ENCODE measurements at regions not wholly inside any gene's neighbourhood (a gene's known extent, or its start where the extent isn't known, plus 50 kb on each side); places are given as distances from the start of the nearest gene placed in this dataset.

DNA sequence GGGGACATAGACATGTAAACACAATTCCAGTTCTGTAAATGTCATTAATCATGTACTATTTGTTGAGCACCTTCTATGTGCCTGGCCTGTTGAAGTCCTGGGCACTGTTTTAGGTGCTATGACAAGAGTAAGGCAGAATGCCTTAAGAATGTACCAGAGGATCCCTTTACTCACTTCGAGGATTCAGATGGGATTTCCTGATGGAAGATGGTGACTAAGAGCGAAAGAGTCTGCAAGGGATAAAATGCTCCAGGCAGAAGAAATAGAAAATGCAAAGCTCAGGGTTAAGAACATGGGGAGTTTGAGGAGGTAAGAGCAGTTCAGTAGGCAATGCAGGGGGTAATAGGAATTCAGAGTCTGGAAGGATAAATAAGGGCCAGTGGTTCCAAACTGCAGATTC, 671.3 kb upstream of the TBX3 start:
- no peak for DNase-seq (ENCODE audit: low spot score)

DNA sequence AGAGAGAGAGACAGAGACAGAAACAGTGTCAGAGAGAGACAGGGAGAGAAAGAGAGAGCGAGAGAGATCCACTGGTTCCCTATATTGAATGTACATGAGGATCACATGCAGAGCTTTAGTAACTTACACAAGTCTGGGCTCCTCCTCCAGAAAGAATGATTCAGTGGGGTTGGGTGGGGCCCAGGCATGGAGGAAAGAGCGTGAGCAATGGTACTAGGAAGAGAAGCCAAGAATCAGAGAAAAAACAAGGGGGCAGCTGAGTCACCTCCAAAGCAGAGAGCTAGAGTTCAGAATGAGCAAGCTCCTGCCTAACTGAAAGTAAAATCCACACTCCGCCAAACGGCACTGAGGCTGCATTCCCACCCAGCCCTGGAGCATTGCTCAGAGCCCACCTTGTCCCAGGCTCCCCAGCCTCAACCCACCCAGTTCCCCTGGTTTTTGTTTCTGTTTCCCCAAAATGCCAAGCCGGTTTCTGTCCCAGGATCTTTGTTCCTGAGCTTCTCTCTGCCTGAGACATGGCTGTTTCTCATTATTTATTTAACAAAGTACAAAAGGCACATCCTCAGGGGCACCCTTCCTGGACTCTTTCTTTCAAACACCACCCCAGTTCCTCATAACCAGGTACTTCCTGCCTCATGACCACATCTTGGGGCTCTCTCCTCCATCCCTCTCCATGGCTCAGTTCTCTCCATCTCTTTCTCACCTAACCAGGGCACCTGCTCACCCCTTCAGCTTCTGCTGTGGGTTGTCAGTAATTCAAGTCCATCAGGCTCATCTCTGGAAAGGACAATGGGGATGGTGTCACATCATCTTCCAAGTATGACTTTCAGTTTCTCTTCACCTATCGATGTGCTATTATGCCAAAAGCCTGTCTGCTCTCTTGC, 670.3 kb upstream of the TBX3 start:
- DNase-seq (ENCODE audit: low spot score): peak; percentile 38

DNA sequence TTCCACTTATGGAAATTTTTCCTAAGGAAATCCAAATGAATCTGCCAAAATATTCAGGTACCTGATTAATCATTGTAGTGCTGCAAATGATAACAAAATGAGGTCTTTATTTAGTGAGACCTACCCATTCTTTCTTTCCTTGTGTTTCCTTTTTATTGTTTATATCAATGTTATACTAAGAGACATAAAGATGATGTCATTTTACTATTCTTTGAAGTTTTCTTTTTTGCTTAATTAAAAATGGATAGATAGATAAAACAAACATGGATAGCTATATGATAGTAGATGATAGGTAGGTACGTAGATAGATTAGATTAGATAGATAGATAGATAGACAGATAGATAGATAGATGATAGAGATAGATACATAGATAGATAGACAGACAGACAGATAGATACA, 669.5 kb upstream of the TBX3 start:
- no peak for DNase-seq (ENCODE audit: low spot score)

DNA sequence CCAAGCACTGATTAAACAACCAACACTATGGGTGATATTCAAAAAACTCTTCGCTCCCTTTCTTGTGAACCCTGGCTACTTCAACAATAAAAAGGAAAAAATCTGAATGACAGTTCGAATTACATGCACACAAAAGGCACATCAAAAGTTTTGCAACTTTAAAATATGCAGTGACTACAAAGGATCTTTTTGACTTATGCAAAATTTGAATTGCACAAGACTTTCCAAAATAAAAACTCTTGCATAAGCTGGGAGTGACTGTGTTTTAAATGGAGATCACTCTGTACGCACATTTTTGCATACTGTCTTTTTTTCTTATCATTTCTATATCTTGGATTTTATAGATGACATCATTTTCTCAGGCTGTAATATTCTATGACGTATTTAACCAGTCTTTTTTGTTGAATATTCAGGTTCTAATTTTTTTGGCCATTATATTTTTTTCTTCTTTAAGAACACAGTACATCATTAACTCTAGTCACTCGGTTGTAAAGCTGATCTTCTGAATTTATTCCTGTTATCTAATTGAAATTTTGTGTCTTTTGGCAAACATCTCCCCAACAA, 667.6 kb upstream of the TBX3 start:
- no peak for DNase-seq (ENCODE audit: low spot score)

DNA sequence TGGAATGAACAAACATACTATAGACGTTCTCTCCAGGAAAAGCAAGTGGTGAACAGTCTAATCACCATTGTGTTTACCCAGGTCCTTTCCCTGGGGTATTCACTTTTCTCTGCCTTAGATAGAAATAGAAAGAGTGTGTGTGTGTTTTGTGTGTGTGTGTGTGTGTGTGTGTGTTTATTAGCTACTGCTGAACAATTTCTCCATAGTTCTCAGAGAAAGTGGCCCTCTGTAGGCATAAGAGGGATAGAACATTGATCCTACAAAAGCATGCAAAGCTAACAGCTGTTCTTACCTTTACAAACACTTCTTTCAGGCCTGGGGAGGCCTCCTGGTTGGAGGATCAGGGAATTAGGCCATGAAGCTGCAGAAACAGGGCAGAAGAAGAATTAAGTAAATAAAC, 665.7 kb upstream of the TBX3 start:
- no peak for DNase-seq (ENCODE audit: low spot score)

DNA sequence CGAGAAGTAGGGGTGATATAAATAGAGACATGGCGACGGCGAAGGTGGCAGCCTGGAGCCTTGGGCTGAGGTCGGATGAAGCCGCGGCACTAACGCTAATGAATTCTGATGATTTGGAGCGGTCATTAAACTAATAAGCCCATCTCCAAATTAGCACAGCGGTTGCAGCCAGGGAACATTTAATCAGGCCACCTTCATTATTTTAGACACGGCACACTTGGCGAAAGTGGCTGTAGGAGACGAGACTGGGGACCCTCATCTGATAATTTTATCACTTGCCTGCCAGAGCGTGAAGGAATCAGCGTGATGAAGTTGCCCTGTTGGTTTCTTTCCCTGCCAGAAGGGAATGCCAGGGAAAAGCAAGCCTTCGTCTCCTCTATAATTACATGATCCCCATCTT, 664.3 kb upstream of the TBX3 start:
- no peak for DNase-seq (ENCODE audit: low spot score)

DNA sequence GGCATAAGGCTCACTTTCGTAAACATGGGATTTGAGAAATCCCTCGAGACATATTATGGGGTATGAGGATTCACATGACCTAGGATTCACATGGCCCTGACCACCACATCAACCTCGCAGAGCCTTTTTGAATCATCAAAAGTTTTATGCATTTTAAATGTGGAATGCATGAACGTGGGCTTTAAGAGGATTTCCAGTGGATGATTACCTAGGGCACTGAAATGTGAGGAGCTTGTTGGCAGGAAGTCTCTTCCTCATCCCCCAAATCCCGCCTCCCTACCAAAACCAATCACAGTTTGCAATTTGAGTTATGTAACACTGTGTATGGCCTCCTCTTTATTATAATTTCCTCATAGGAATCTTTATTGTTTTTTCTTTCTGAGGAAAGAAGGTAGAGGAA, 659.6 kb upstream of the TBX3 start:
- DNase-seq (ENCODE audit: low spot score): no peak

DNA sequence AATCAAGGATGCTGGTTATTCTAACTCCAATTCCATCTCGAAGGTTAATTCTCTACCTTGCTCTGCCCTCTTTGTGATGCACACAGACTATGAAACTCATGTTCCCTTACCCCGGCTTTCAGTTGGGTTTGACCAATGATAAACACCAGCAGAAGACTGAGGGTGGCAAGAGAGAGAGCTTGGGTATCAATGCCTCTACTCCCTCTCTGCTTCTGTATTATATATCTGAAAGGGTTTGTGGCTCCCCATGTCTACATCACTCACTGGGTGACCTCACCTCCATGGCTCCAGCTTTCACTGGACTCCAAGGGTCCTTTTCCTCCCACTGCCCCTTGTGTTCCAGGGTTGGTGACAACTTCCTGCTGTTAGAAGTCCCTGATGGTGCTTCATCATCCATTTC, 659.0 kb upstream of the TBX3 start:
- no peak for DNase-seq (ENCODE audit: low spot score)

DNA sequence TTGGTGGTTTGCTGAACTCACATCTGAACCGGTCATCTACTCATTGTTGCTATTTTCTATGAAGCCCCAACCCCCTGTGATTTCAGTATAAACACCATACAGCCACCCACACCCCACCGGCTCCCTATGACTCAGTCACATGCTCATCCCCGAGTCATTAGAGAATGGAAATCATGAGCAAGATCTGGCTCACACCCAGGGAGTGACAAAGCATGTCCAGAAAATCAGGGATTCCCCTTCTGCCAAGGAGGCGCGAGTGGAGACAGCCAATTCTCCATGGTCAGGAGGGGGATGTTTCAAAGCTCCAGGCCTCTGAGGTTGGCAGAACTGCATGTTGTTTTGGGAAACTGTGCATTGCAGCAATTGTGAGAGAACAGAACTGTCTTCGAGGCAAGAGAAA, 657.5 kb upstream of the TBX3 start:
- DNase-seq (ENCODE audit: low spot score): peak; percentile 1

DNA sequence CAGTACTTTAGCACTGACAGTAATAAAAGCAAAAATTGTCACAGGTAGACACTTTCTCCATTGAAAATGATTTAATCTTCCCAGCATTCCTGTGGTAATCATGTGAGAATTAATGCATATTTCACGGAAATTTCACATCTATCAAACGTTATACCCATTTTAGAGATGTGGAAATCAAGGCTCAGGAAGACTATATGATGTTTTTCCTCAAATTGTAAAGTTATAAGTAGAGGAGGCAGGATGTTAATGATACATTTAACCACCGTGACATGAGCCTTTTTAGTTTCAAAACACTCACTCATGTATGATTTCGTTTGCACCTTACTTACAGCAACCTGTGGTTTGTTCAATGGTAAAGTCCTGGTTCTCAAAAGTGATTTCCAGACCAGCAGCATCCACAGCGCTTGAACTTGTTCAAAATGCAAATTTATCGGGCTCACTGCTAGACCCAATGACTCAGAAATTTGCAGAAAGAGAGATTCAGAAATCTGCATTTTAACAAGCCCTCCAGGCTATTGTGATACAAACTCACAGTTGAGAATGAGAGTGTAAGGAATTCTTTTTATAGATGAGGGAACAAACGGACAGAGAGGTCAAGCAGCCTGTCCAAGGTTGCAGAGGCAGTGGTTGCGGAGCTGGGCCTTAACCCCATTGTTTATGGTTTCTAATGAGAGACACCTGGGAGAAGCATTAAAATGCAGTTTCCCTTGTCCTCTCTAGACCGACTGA, 654.8 kb upstream of the TBX3 start:
- no peak for DNase-seq (ENCODE audit: low spot score)

DNA sequence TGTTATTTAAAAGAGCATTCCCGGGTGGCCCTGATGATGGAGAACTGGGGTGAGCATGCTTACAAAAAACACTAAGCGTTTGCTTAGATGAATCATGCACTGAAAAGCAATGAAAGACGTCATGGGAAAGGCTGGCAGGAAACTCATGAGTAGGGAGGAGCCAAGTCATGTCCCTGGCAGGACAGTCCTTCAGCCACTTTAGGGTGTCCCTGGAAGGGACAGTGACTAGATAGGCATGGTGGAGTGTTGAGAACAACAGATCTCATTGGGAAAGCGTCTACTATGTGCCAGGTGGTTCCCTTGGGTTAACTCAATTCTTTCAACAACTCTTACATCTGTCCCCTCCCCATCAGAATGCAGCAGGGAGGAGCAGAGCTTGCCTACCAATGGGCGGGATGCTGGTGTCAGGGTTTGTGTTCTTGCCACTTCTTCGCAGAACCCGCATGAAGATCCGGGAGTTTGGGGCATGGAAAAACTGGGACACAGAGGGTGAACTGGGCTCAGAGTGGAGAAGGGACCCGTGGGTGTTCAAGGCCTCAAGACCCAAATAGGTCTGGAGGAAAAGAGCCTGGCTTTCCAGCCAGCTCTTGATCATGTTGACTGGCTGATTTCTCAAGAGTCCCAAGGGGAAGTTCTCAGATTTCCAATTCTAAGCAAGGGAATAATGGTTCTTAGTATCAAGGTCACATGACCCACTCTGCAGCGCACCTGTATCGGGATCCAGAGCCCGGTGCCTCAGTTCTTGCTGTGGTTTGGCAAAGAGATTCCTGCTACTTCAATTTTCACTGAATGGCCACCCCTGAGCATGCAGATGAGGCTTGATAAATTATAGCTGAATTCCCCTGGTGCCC, 653.9 kb upstream of the TBX3 start:
- DNase-seq (ENCODE audit: low spot score): no peak

DNA sequence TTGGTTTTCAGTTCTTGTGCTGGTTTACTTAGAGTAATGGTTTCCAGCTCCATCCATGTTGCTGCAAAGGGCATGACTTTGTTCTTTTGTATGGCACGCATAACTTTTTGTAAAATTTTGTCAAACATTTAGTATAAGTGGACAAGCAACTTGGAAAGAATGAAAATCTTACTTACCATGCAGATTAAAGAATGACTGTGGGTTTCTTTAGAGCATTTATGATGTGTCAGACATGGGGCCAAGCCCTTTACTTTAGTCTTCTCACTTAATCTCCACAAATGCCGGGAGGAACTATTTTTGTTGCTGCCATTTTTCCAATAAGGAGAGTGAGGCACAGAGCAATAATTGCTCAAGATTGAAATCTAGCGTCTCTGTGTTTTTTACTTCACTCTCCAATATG, 652.5 kb upstream of the TBX3 start:
- no peak for DNase-seq (ENCODE audit: low spot score)

DNA sequence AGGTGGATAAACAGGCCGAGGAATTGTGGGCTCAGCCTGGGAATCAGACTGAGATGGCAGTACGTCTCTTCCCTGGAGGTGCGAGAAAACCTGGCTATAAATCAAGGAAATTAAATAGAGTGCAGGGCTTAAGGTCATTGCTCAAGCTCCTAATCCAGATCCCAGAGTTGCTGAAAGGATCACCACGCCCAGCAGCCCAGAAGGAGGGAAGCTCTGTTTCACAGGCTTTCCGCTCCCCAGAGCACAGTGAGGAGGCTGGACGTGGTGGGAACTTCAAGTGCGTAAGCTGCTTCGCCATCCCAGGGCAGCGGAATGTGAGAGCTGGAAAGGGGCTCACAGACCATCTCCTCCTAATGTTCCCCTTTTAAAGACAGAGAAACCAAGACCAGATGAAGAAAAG, 651.6 kb upstream of the TBX3 start:
- DNase-seq (ENCODE audit: low spot score): no peak

DNA sequence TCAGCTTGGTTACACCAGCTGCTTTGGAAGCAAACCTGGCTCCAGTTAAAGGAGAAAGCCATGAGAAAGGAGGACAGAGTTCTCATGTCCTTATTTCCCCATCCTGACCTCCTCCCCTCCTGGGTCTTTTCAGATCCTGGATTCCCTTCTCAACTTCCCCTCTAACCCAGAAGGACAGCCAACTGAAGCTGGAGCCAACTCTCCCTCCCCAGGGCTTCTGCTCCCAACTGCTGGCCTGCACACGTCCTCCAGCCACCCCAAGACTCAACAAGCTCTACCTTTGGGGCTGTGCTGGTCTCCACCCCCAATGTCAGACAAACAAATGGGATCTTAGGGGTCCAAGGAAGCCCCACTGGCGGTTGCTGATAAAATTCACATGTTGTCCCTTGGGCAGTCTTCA, 651.1 kb upstream of the TBX3 start:
- DNase-seq (ENCODE audit: low spot score): no peak

DNA sequence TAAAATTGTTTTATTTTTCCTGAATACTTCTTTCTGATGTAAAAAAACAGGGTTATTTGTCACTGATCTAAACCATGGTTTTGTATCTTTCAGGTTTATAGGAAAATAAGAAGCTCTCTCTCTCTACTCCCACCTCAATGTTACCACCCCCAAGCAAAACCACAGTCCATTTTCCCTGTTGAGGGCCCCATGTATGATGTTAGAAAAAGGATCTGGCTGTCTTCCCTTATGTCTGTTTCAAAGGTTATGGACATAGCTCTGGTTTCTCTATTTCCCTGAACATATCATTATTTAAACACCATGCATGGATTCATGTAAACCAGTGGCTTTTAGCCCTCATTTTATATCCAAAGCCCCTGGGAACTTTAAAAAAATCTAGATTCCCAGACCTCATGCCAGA, 649.0 kb upstream of the TBX3 start:
- DNase-seq (ENCODE audit: low spot score): no peak

DNA sequence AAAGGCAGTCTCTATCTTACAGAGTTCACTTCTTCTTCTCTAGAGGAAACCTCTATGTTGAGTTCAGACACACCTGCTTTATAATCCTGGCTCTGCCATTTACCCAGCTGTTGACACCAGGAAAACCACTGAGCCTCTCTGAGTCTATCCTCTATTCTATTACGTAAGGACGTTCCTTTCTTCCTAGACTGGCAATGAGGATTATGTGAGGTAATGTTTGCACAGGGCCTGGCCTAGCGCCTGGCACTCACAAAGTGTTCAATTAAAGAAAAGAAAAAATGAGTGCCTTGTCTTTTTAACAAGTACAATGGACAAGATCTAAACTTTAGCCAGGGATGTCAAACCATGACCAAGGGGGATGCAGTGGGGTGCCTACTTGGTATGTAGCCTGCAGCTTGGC, 641.9 kb upstream of the TBX3 start:
- DNase-seq (ENCODE audit: low spot score): no peak

DNA sequence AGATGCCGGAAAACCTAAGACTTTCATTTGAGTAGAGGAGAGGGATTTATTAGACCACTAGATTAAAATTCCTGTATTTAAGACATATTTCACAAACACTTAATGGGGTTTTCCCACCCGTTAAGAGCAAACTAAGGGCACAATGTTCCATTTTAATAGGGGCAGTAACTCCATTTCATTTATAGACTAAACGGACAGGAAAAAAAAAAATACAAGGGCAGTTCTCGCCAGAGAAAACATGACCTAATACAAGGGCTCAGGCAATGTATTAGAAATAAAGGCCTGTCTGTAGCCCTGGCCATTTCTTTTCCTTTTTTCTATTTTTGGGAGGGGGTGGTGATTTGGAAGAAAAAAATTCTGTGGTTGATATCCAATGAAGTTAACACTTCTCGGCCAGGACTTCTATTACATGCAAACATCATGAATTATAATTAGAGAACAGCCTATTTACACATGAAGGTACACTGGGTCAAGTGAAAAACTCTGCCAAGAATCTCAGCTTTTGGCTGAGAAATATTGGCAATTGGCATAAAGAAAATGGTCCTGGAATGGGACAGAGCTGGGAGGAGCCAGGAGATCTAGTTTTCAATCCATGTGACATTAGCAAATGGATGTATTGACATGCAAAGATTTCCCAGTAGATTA, 641.1 kb upstream of the TBX3 start:
- DNase-seq (ENCODE audit: low spot score): no peak

DNA sequence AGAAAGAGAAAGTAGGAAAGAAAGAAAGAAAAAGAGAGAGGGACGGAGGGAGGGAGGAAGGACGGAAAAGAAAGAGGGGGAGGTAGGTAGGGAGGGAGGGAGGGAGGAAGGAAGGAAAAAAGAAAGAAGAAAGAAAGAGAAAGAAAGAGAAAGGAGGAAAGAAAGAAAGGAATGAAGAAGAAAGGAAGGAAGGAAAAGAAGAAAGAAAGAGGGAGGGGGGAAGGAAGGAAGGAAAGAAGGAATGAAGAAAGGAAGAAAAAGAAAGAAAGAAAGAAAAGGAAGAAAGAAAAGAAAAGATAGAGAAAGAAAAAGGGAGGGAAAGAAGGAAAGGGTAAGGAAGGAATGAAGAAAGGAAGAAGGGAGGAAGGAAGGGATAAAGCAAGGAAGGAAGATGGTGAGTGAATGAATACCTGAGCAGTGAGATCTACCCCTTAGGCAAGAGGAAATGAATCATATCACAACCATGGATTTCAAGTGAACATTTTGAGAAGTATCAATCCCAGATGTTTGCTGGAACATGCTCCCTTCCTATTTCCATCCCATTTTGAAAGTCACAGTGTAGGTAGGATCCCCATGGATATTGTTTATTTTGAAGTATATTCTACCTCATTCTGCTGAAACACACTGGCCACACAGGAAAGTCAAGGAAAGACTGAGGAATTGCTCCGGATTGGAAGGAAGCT, 639.4 kb upstream of the TBX3 start:
- DNase-seq (ENCODE audit: low spot score): no peak

DNA sequence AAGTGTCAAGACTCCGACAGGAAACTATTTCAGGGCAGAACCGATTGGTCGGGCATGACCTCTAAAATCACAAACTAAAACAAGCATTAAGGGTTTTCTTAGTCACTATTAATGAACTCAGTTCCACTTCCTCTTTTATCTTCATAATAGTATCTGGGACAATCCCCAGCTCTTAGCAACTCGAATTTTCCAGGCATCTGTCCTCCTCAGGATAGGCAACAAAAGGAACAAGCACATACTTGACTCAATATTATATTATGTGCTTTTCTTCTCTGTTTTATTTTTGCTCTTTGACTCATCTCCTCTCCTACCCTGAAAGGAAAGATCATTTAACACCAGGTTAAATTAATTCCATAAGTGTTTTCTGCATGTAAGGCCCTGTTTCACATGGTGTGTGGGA, 638.3 kb upstream of the TBX3 start:
- no peak for DNase-seq (ENCODE audit: low spot score)

DNA sequence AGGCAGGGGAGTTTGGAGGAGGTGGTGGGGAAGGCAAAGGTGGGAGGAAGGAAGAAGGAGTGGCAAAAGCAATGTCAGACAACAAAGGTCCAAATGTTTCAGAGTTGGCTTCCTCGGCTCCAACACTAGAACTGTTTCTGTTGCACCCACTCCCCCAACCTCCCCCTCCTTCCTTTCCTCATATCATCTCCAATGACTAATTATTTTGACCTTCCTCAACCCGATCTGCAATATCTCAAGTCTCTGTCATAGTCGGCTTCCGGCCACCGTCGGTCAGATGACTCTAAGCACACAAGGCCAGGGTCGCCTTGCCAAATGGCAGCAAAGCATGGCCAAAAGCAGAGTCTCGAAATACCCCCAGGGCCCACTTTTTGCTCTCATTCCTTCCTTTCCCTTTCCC, 637.0 kb upstream of the TBX3 start:
- no peak for DNase-seq (ENCODE audit: low spot score)

DNA sequence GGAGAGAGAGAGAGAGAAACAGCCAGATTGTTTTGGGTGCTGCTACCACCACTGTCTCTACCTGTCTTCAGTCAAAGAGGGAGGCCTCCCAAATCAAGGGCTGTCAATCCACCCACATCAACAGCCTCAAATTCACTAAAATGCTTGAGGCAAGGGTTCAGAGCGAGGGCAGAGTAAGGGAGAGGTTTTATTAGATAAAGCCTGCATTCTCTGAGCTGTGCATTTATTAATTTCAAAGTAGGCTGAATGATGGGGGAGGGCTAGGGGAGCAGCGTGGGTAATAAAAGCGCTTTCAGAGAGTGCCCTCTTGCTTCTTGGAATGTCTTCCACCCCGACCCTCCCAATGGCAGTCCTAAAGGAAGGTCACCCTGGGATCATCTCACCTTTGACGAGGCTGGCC, 636.5 kb upstream of the TBX3 start:
- DNase-seq (ENCODE audit: low spot score): no peak
